ENCODE measurements at regions not wholly inside any gene's neighbourhood (a gene's known extent, or its start where the extent isn't known, plus 50 kb on each side); places are given as distances from the start of the nearest gene placed in this dataset.
"Not testable (repeated sequence)": the region's sequence is repeated elsewhere in the genome, so short reads cannot be mapped to it uniquely, and the experiment has no call there.

- FAIRE-seq, result no peak
Measured at GRCh38 chr9:16057541-16057940, 504.7 kb downstream of the CCDC171 start.

- no peak for FAIRE-seq
Measured at GRCh38 chr9:16058131-16058549, 505.3 kb downstream of the CCDC171 start.

GRCh38 chr9:16060436-16061129, 507.7 kb downstream of the CCDC171 start:
- no peak for FAIRE-seq

GRCh38 chr9:16062542-16063240, 509.8 kb downstream of the CCDC171 start:
- no peak for FAIRE-seq

- FAIRE-seq, result no peak
Measured at GRCh38 chr9:16063241-16063591, 510.4 kb downstream of the CCDC171 start.

- no peak for FAIRE-seq
Measured at GRCh38 chr9:16064771-16065170, 511.9 kb downstream of the CCDC171 start.

GRCh38 chr9:16066201-16066600, 513.4 kb downstream of the CCDC171 start:
- FAIRE-seq, result not testable (repeated sequence)

- FAIRE-seq, result no peak
Measured at GRCh38 chr9:16068476-16068875, 515.6 kb downstream of the CCDC171 start.

- no peak for FAIRE-seq
Measured at GRCh38 chr9:16069249-16069648, 516.4 kb downstream of the CCDC171 start.

- FAIRE-seq, result no peak
Measured at GRCh38 chr9:16069671-16070454, 517.0 kb downstream of the CCDC171 start.

GRCh38 chr9:16070455-16071145, 517.8 kb downstream of the CCDC171 start:
- no peak for FAIRE-seq

- FAIRE-seq, result no peak
Measured at GRCh38 chr9:16071400-16071799, 518.6 kb downstream of the CCDC171 start.

GRCh38 chr9:16074963-16075362, 522.1 kb downstream of the CCDC171 start:
- no peak for FAIRE-seq

- no peak for FAIRE-seq
Measured at GRCh38 chr9:16075696-16076095, 522.9 kb downstream of the CCDC171 start.

- no peak for FAIRE-seq
Measured at GRCh38 chr9:16076511-16076910, 523.7 kb downstream of the CCDC171 start.

GRCh38 chr9:16082796-16083195, 530.0 kb downstream of the CCDC171 start:
- FAIRE-seq, result no peak

GRCh38 chr9:16085167-16085726, 532.4 kb downstream of the CCDC171 start:
- FAIRE-seq, result no peak

GRCh38 chr9:16090907-16091629, 538.2 kb downstream of the CCDC171 start:
- no peak for FAIRE-seq

- no peak for FAIRE-seq
Measured at GRCh38 chr9:16092142-16093091, 539.6 kb downstream of the CCDC171 start.

GRCh38 chr9:16098306-16098705, 545.5 kb downstream of the CCDC171 start:
- no peak for FAIRE-seq
